Posterior vena cava (tissue), 2 donors: ENCODE measurements at regions not wholly inside any gene's neighbourhood (a gene's known extent, or its start where the extent isn't known, plus 50 kb on each side); places are given as distances from the start of the nearest gene placed in this dataset.
"Not testable (repeated sequence)": the region's sequence is repeated elsewhere in the genome, so short reads cannot be mapped to it uniquely, and the experiment has no call there.

Experiments used
- DNase-seq: peaks from one replicate; pipeline ENCODE4 v3.0.0-alpha.2; 2020; ENCODE audit warnings: low spot score
- intact Hi-C, 2 donors: fragments of 100-400 bp; cut with DNase I; formaldehyde crosslinking; loops; one replicate each; pipeline versions ENCODE4 v1.14.1 to v1.14.2; 2022 to 2023
- donor health status: DM: yes; HTN: yes; CAD: no.
- donor health status: DM: yes; HTN: yes; CAD: no.

GRCh38 chr9:103068753-103069152 is 73.6 kb downstream of the CYLC2 start:
- intact Hi-C loops = no loop called here
- DNase-seq = no peak

- no peak for DNase-seq
- intact Hi-C loops = no loop called here
These were observed 83.4 kb downstream of the CYLC2 start for GRCh38 chr9:103078581-103078980.

GRCh38 chr9:103082494-103082893 is 87.4 kb downstream of the CYLC2 start:
- DNase-seq = no peak
- intact Hi-C loops = no loop called here

DNA sequence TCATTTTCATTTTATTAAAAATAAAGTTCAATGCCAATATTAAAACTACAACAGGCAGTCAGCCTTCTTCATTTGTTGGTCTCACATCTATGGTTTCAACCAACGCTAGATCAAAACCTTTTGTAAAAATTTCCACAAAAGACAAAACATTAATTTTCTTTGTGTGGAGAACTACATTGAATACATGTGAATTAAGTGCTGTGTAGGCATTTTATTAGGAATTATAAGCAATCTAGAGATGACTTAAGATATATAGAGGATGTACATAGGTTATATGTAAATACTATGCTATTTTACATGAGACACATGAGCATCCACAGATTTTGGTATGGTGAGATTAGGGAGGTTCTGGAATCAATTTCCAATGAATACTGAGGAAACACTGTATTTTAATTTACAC is 94.2 kb downstream of the CYLC2 start:
- intact Hi-C loops = no loop called here
- DNase-seq = no peak

DNA sequence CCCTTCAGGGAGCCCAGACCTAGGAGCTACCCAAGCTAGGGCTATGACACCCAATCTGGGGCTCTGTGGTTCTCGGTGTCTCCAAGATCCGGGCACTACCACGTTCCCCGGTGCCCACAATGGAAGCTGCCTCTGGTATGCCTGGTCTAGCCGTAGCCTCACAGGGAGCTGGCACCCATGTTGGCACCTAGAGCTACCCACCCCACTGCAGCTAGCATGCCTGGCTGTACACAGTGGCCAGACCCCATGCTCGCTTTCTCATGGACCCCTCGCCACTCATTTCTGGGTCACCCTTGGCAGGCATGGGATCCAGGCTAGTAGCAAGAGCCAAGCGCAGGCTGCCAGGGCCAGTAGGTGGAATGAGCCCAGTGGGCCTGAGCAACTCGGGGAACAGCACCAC is 109.0 kb downstream of the CYLC2 start:
- no peak for DNase-seq

DNA sequence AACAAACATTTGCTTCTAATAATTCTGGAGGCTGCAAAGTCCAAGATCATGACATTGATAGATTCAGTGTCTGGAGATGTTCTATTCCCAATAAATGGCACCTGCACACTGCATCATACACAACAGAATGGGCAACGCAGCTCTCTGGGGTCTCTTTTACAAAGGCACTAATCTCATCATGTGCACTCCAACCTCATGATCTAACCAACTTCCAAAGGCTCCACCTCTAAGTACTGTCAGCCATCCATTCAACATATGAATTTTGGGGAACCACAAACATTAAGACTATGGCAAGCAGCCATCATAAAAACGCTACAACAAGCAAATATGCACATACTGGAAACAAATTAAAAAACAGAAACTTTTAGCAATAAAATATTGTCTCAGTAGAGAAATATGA is 121.1 kb downstream of the CYLC2 start:
- intact Hi-C loops = no loop called here
- no peak for DNase-seq

More for the DNA sequence above, 109.0 kb downstream of the CYLC2 start:
- intact Hi-C loops = no loop called here

GRCh38 chr9:103126494-103126893 is 131.4 kb downstream of the CYLC2 start:
- intact Hi-C loops = no loop called here
- no peak for DNase-seq

GRCh38 chr9:103139891-103140290 is 144.8 kb downstream of the CYLC2 start:
- intact Hi-C loops = no loop called here
- DNase-seq = no peak

GRCh38 chr9:103152473-103152872 is 157.3 kb downstream of the CYLC2 start:
- intact Hi-C loops = no loop called here
- no peak for DNase-seq

DNA sequence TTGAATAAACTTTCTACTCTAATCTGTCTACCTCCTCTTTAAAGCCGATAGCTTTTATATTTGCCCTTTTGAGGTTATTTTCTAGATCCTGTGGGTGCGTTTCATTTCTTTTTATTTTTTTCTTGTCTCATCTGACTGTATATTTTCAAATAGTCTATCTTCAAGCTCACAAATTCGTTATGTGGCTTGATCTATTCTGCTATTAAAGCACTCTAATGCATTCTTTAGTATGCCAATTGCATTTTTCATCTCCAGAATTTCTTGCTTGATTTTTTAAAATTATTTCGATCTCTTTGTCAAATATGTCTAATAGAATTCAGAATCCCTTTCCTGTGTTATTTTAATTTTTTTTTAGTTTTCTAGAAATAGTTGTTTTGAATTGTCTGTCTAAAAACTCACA is 172.4 kb downstream of the CYLC2 start:
- no peak for DNase-seq
- intact Hi-C loops = no loop called here

DNA sequence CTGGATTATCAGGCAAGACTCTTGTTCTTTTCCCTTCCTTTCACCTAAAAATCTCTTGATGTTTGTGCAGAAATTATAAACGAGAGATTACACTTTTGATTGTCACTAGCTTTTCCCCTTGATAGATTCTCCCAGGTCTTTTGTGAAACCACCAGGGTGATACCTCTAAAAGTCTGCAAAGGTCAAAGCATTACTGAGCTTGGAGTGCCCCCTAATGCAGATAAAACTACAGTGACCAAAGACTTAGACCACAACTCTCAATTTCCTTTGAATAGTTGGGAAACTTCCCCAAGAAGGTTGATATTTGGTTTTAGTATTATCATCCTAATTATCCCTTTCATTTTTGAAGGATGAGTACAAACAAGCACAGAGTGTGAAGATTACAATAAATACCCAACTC is 173.1 kb downstream of the CYLC2 start:
- intact Hi-C loops = no loop called here

DNA sequence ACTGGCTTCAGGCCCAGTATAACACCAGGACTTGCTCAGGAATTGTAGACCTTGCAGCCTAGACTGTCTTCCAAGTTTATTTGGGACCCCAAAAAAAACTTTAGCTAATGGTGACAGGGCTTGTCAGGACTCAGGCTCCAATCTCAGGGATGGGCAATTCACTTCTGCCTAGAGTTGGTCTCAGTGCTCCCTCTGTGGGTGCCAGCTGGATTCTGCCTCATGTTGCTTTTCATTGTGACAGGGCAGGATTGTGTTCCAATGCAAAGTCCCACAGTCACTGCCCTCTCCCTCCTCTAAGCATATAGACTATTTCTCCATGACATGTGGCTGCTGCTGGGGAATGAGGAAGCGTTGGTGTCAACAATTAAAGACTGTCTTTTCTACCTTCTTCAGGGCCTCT is 174.7 kb downstream of the CYLC2 start:
- no peak for DNase-seq

More for the DNA sequence above, 173.1 kb downstream of the CYLC2 start:
- no peak for DNase-seq

DNA sequence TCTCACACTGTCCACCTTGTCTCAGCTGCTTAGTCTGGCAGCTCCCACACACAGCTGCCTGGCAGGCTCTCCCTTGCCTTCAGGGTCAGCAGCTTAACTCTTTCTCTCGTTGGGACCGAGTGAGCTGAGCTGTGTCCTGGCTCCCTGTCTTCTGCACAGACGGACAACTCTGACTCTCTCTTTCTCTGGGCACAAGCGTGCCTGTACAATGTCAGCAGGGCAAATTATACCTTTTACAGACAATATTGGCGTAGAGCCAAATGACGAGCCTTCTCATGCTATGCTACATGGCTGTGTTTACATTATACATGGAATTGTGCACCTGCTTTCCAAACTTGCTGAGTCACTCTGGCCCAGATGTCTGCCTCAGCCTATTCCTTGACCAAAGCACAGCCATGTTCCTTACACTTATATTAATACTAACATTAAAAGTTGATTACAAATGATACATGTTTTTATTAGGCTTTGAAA is 188.6 kb downstream of the CYLC2 start:
- intact Hi-C loops = no loop called here
- no peak for DNase-seq

More for the DNA sequence above, 174.7 kb downstream of the CYLC2 start:
- intact Hi-C loops = no loop called here

GRCh38 chr9:103186959-103187358 is 191.8 kb downstream of the CYLC2 start:
- intact Hi-C loops = no loop called here
- DNase-seq = no peak

GRCh38 chr9:103188781-103189350 is 193.7 kb downstream of the CYLC2 start:
- DNase-seq = no peak
- intact Hi-C loops = no loop called here

- intact Hi-C loops = no loop called here
- DNase-seq = no peak
These were observed 198.9 kb downstream of the CYLC2 start for GRCh38 chr9:103193992-103194391.

- DNase-seq = no peak
- intact Hi-C loops = no loop called here
These were observed 208.0 kb downstream of the CYLC2 start for GRCh38 chr9:103203172-103203571.

DNA sequence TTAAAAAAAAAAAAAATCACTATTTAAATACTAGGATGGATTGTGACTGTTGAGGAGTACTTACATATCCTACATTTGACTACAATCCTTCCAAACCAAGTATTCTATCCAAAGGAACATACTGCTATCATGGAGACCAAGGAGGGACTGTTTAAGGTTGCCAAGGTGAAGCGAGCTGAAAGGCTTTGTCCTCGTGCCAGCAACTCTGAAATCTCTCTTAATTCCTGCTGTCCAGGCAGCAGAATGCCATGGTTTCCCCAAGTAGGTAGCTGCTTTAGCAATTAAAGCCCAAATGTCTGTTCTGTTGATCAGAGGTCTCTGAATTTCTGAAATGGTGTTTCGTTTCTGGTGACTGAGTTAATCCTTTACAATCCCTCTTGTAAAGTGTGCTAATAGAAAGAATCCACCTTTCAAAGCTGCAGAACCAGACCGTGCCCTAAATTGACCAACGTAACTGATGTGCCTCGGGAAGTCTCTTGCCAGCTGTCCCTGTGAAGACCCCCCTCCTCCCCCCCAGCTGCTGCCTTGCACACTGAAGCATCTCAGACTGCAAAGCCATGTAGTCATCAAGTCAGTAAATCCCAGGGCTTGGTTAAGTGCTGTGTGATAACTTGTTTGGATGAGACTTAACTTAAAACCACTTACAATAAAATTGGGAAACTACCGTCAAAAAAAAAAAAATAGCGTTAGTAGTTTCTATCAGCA is 210.9 kb downstream of the CYLC2 start:
- intact Hi-C loops, DNase-seq: not testable (repeated sequence)

DNA sequence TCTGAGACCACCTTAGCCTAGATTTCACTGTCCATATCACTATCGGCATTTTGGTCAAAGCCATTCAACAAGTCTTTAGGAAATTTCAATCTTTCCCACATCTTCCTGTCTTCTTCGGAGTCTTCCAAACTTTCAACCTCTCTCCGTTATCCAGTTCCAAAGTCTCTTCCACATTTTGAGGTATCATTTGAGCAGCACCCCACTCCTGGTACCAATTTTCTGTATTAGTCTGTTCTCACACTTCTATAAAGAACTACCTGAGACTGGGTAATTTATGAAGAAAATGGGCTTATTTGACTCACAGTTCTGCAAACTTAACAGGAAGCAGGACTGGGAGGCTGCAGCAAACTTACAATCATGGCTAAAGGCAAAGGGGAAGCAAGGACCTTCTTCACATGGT is 215.5 kb downstream of the CYLC2 start:
- intact Hi-C loops = no loop called here
- no peak for DNase-seq

DNA sequence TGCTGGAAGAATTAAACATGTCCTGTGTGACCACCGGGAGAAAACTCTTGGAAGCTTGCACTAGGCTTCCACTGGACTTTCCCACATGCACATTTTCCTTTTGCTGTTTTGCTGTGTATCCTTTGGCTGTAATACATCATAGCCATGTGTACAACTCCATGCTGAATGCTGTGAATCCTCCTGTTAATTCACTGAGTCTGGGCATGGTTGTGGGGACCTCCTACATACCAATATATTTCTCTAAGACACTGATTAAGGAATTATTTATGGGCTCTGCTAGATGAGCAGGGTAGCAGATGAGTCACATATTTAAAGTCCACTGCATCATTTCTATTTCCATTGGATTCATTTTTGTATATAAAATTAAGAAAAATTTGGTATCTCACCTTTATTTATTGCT is 220.1 kb downstream of the CYLC2 start:
- intact Hi-C loops = no loop called here
- no peak for DNase-seq
